HG02870 (cell line): ENCODE measurements at regions not wholly inside any gene's neighbourhood (a gene's known extent, or its start where the extent isn't known, plus 50 kb on each side); places are given as distances from the start of the nearest gene placed in this dataset.
"Not testable (repeated sequence)": the region's sequence is repeated elsewhere in the genome, so short reads cannot be mapped to it uniquely, and the experiment has no call there.

Experiments used
- ATAC-seq: cut with Tn5 transposase; IDR thresholded peaks from one replicate; pipeline ENCODE4 v1.9.1; 2021; ENCODE audit warnings: mild to moderate bottlenecking, moderate library complexity; ENCODE audit not compliant: unreplicated experiment

- no peak for ATAC-seq
Measured at GRCh38 chrX:111041018-111041462, 55.0 kb upstream of the PAK3 start.

- no peak for ATAC-seq
Measured at GRCh38 chrX:111040377-111041017, 55.5 kb upstream of the PAK3 start.

DNA sequence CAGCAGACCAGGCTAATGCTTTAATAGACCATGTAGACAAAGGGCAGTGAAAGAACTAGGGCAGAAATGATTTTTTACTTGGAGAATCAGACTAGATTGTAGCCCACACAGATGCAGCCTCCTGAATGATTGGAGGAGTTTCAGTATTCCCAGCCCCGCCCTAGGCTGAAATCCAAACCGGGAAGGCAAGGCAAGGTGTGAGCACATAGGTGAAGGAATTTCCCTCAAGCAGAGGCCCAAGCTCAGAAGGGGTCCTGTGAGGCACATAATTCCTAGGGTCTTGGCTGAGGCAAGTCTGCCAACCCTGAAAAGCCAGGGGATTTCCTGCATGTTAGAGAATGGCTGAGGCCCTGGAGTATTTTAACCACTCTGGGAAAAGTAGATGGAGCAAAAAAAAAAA, 56.4 kb upstream of the PAK3 start:
- no peak for ATAC-seq

- no peak for ATAC-seq
Measured at GRCh38 chrX:111035991-111036390, 60.0 kb upstream of the PAK3 start.

- no peak for ATAC-seq
Measured at GRCh38 chrX:111035256-111035655, 60.7 kb upstream of the PAK3 start.

DNA sequence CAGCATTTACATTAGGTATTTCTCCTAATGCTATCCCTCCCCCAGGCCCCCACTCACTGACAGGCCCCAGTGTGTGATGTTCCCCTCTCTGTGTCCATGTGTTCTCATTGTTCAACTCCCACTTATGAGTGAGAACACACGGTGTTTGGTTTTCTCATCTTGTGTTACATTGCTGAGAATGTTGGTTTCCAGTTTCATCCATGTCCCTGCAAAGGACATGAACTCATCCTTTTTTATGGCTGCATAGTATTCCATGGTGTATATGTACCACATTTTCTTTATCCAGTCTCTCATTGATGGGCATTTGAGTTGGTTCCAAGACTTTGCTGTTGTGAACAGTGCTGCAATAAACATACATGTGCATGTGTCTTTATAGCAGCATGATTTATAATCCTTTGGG, 73.0 kb upstream of the PAK3 start:
- ATAC-seq: not testable (repeated sequence)

DNA sequence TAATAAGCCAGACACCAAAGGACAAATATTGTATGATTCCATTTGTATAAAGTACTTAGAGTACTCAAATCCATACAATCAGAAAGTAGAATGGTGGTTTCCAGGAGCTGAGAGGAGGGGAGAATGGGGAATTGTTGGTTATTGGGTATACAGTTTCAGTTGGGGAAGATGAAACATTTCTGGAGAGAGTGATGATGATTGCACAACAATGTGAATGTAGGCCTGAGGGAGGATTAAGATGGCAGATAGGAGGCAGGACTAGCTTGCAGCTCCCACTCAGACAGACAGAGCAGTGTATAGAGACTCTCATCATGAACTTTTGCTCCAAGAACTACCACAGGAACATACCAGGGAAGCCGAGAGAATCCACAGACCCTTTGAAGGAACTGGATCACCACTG, 75.7 kb upstream of the PAK3 start:
- no peak for ATAC-seq

DNA sequence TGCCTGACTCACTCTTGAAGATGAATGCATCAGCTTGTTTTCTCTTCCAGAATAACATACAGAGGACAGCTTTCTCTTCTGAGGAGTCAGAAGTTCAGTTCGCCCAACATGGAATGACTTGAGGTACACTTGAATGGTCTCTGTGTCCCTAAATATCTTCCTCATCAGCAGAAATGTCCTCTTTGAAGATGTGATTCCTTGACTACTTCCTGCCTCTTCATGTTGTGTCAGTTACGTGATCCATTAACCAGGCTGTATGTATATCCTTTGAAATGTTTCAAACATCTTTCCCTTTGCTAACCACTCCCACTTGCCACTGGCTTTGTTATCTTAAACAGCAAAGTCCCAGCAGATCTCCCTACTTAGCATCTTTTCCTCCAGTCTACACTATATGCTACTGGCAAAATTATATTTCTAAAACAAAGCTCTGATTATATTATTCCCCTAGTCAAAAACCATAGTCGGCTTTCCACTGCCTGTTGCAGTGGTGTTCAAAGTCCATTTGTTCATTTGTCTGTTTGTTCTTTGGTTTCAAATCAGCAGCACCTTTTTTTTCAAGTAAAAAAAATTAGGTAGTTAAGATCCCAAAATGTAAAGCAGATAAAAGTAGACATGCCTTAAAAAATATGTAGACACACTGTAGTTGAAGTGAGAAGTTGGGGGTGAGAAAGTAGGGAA, 82.1 kb upstream of the PAK3 start:
- ATAC-seq: no peak

DNA sequence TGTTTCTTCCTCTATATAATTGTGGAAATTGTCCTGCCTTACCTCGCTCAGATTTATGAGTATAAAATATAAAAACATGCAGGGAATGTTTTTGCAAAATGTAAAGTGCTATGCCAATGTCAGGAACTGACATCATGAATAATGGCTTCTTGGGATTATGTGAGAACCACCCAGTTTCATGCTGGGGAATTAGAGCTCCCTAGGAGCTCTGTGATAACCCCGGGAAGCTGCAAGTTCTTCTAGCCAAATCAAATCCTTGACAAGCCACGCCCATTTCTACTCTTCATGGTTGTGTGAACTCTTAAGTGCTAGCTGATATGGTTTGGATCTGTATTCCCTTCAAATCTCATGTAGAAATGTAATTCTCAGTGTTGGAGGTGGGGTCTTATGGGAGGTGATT, 85.9 kb upstream of the PAK3 start:
- no peak for ATAC-seq

DNA sequence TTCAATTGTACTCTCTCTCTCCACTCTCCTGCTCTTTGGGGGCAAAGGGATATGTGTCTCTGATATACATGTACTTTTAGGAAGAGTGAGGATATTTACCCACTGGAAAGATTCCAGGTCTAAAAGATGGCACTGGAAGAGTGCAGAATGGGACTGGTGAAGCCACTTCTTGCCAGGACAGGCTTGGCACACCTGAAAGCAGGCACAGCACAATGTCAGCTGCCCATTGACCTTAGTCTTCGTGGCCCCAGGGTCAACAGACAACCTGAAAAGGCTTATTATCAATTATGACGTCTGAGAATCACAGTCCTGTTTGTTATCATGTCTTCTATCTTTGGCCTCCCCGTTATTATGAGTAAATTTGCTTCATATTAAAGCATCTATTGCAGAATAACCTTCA, 86.7 kb upstream of the PAK3 start:
- ATAC-seq: no peak

DNA sequence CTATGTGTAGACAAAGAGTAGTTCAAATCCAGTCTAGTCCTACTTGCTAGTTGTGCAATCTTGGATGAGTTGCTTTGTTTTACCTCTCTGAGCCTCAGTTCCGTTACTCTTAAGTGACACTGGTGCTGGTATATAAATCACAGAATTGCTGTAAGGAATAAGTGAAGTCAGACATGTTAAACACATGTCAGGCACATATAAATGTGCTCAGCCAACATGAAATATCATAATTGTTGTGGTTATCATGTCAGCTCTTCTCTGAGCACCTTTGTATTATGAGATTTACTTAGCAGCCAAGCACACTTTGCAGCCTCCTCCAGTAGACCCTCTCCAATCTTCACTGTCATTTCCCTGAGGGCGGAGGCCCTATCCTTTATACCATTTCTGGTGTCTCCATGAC, 87.9 kb upstream of the PAK3 start:
- ATAC-seq: no peak

DNA sequence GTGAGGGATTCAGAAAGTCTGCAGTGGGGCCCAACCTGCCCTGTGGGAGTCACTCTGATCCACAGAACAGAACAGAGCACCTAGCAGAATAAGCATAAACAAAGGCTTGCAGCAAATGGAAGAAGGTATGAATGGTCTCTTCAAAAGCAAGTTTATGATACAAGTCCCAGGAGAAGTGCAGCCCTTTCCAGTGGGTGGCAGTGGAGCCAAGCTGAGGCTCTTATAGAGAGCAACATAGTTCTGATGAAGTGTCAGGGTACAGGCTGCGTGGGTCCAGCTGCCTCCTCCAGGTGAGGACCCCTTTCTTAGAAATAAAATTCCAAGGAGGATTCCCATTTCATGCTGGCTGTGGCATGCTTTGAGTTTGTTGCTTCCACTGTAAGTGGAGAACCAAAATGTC, 88.8 kb upstream of the PAK3 start:
- no peak for ATAC-seq

- no peak for ATAC-seq
Measured at GRCh38 chrX:111006116-111006515, 89.9 kb upstream of the PAK3 start.

- no peak for ATAC-seq
Measured at GRCh38 chrX:111005166-111005565, 90.8 kb upstream of the PAK3 start.

DNA sequence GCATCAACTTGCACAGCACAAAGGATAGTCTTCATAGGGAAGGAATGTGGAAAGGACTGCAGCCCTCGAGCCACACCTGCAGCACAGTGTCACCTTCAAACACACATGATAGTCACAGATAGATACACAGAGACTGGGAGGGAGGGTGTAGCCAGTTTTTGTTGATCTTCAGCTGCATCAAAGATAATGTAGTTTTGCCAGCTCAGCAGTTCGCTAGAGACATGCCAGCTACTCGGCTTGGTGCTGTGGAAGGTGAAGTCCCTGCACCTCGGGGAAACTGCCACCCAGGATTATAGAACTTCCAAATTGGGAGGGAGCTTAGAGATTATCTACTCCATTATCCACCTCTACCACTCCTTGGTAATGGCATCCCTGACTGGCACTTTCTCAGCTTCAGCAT, 92.9 kb upstream of the PAK3 start:
- ATAC-seq: no peak

DNA sequence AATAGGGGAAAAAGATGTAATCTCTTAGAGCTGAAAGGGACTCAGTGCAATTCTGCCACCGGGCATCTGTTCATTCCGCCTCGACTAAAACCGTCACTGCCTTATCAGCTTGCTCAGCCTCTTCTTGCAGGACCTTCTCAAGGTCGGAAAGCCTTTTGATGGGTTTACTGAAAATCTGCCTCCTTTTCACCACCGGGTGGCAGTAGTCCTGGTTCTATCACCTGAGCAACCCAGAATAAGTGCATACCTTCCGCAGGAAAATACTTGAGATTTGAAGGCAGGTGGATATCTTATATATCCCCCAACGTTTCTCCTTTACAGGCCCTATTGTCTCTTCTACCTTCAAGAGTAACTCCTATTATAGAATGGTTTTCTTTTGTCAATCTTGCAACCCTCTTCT, 103.4 kb upstream of the PAK3 start:
- peak; percentile 73 for ATAC-seq

DNA sequence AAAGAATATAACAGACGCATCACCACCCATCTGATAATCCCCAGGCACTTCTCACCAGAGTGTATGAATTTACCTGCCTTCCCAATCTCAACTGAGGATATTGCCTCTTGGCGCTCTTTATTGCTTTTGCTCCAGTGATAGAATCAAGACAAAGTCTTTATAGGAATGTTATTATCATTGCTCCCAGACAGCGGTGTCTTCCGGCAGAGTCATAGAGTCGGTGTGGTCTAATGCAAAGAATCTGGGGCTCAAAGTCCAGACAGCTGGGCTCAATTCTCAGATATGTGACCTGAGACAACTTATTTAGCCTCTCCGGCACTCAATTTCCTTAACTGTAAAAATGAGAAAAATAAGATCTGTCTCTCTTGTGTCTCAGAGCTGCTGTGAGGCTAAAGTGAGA, 106.1 kb upstream of the PAK3 start:
- ATAC-seq: no peak

DNA sequence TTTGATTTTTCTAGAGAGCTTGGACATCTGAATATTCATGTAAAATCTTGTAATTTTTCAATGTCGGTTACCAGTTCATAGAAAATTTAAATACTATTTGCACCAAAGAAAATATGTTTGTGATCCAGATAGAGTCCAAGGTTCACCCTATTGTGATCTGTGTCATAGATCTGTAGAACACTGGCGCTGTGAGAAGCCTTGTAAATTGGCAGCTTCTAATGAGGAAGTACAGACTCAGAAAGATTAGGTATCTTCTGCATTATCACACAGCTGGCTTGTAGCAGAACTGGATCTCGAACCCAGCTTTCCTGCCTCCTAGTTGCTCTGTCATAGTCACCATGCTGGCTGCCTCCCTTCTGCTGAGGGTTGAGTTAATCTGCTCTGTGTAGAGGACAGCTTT, 106.5 kb upstream of the PAK3 start:
- no peak for ATAC-seq

DNA sequence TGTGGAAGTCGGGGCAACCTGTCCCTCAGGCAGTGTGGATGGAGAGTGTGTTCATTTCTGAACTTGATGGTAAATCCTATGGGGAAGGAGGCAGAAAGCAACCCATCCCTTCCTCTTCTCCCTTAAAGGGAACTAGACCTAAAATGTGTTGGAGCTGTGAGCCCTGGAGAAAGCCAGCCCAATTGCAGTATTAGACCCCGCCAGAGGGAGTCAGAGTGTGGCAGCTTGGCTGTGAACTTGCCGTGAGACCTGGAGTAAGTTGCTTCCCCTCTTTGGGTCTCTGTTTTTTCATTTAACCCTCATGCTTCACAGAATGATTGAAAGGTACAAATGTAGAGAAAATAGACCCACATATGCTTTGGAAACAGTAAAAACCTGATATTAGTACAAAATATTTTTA, 108.7 kb upstream of the PAK3 start:
- no peak for ATAC-seq

DNA sequence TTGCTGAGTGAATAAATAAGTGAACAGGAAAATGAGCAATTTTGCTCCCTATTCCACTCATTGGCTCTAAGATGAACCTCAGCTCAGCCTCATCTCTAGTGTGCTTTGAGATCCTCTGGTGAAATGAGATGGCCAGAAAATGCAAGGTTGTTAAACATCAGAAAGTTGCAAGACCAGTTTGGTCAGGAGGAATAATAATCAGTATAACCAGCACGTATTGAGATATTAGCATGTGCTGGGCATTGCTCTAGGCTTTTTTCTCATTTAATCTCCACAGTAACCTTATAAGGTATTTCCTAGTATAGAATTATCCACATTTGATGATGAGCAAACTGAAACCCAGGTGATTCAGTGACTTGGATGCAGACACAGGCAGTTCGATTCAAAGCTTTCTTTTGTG, 110.5 kb upstream of the PAK3 start:
- ATAC-seq: no peak

DNA sequence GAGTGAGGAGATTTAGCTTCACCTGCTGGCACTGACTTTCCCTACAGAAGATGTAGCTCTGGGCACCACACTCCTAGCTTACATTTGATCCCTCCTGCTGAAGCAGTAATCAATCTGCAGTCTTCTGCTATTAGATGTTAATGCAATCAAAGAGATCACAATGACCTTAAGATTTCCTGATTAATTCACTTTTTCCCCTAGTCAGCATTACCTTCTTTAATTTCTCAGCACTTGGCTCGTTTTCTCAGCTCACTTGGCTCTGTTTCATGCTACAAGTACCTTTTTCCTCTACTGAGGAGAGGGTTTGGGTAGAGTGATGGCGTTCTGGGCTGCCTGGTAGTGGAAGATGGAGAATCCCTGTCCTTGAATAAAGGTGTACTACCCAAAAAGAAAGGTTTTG, 113.0 kb upstream of the PAK3 start:
- no peak for ATAC-seq

DNA sequence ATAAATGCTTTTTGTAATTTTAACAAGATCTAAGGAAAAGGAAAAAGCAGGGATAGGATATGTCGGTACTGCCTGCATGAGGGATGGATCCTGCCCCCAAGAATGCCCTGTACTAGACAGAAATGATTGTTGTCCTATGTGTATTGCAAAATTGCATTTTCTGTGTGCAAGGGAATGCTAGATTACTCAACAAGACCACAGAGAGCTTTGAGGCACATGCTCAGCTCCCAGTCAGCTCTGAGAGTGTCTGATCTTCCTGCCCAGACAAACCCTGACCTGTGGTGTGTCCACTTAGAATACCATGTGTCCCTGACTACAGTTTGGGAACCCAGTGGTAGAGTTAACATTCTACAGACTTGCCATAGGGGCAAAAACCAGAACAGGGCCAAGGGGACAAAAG, 129.2 kb upstream of the PAK3 start:
- ATAC-seq: no peak

DNA sequence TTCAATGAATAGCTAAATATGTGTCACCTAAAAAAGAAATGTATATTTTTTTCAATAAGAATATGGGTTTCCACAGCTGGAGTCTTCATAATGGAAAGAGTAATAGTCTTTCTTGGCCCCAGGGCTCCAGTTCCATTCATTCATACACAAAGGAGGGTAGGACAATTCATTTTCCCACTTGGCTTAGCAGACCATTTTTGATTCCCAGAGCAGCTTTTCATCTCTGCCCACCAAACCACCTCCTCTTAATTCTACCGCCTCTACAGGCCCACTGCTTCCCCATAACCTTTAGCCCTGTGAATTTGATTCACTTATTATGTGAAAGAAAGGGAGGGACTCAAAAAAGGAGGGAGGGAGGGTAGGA, 129.9 kb upstream of the PAK3 start:
- no peak for ATAC-seq
